ENCODE measurements at regions not wholly inside any gene's neighbourhood (a gene's known extent, or its start where the extent isn't known, plus 50 kb on each side); places are given as distances from the start of the nearest gene placed in this dataset.
"Not testable (repeated sequence)": the region's sequence is repeated elsewhere in the genome, so short reads cannot be mapped to it uniquely, and the experiment has no call there.

- Mint-ChIP-seq H3K4me1 (no peaks in the 10 kb centered on the region), H3K27me3 (ENCODE audit: insufficient read depth) (no peaks in the 10 kb centered on the region), H3K27ac (no peak overlapping the region), H3K4me3 (no peak overlapping the region), H3K36me3 (ENCODE audit: low read depth) (no peaks in the 10 kb centered on the region), H3K9me3 (no peaks in the 10 kb centered on the region)
- TF ChIP-seq, protein P1, sequence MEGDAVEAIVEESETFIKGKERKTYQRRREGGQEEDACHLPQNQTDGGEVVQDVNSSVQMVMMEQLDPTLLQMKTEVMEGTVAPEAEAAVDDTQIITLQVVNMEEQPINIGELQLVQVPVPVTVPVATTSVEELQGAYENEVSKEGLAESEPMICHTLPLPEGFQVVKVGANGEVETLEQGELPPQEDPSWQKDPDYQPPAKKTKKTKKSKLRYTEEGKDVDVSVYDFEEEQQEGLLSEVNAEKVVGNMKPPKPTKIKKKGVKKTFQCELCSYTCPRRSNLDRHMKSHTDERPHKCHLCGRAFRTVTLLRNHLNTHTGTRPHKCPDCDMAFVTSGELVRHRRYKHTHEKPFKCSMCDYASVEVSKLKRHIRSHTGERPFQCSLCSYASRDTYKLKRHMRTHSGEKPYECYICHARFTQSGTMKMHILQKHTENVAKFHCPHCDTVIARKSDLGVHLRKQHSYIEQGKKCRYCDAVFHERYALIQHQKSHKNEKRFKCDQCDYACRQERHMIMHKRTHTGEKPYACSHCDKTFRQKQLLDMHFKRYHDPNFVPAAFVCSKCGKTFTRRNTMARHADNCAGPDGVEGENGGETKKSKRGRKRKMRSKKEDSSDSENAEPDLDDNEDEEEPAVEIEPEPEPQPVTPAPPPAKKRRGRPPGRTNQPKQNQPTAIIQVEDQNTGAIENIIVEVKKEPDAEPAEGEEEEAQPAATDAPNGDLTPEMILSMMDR (conservative IDR thresholded peaks at IDR 0.05) = no peak
- H3K27me3 ChIP-seq (ENCODE audit: control insufficient read depth, insufficient read depth, low read length, poor library complexity, severe bottlenecking) = no peaks in the 10 kb centered on the region
- H3K9ac ChIP-seq (ENCODE audit: extremely low read depth, low read length, poor library complexity, severe bottlenecking) = no peak overlapping the region
- WGBS, 2 experiments (ENCODE audit: insufficient coverage in 1 of 2, insufficient read length in 1 of 2) = 88 to 100% methylated on average over 1 of the region's 2 CpGs
- no peaks in the 10 kb centered on the region for H3K36me3 ChIP-seq (ENCODE audit: control insufficient read depth, insufficient read depth, low read length)
- DNase-seq = no peak
- H3K9me3 ChIP-seq (ENCODE audit: control insufficient read depth, low read length) = no peaks in the 10 kb centered on the region
- no peaks in the 10 kb centered on the region for H3K4me1 ChIP-seq (ENCODE audit: control insufficient read depth, insufficient read depth, low read length)
- no peak overlapping the region for H3K27ac ChIP-seq (ENCODE audit: low read depth, low read length)
- H3K4me3 ChIP-seq (ENCODE audit: low read length) = no peak overlapping the region
Measured at GRCh38 chrY:7792431-7792830, 880.9 kb upstream of the AMELY start.

DNA sequence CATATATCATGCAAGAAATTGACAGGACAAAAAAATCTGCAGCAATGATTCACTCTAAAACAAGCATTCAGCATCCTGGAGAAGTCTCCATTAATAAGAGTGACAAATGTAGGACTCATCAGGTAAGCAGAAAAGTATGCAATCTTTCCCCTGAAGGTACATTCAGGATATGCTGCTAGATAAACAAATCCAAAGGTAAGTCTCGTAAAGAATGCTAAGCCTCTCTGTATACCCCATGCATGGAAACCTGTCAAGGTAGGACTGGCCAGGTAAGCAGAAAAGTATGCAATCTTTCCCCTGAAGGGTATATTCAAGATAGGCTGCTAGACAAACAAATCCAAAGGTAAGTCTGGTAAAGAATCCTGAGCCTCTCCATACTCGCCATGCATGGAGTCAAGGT is 869.9 kb upstream of the AMELY start:
- Mint-ChIP-seq H3K36me3 (ENCODE audit: low read depth) (no peaks in the 10 kb centered on the region), H3K4me3 (no peak overlapping the region), H3K27ac (no peak overlapping the region), H3K4me1 (no peaks in the 10 kb centered on the region), H3K27me3 (ENCODE audit: insufficient read depth) (no peaks in the 10 kb centered on the region), H3K9me3 (no peaks in the 10 kb centered on the region)
- TF ChIP-seq, protein P1 (conservative IDR thresholded peaks at IDR 0.05) = no peak
- no peaks in the 10 kb centered on the region for H3K27me3 ChIP-seq (ENCODE audit: control insufficient read depth, insufficient read depth, low read length, poor library complexity, severe bottlenecking)
- DNase-seq = no peak
- H3K4me1 ChIP-seq (ENCODE audit: control insufficient read depth, insufficient read depth, low read length) = no peaks in the 10 kb centered on the region
- H3K9me3 ChIP-seq (ENCODE audit: control insufficient read depth, low read length) = no peaks in the 10 kb centered on the region
- H3K36me3 ChIP-seq (ENCODE audit: control insufficient read depth, insufficient read depth, low read length) = no peaks in the 10 kb centered on the region
- no peak overlapping the region for H3K4me3 ChIP-seq (ENCODE audit: low read length)
- 90 to 100% methylated on average over 1 to 2 of the region's 2 CpGs for WGBS, 2 experiments (ENCODE audit: insufficient coverage in 1 of 2, insufficient read length in 1 of 2)
- no peak overlapping the region for H3K27ac ChIP-seq (ENCODE audit: low read depth, low read length)
- no peak overlapping the region for H3K9ac ChIP-seq (ENCODE audit: extremely low read depth, low read length, poor library complexity, severe bottlenecking)

- not testable (repeated sequence) for H3K27me3 ChIP-seq (ENCODE audit: control insufficient read depth, insufficient read depth, low read length, poor library complexity, severe bottlenecking); H3K4me1 Mint-ChIP-seq; H3K9me3 Mint-ChIP-seq; H3K4me3 ChIP-seq (ENCODE audit: low read length); H3K4me3 Mint-ChIP-seq; H3K27ac Mint-ChIP-seq; H3K9ac ChIP-seq (ENCODE audit: extremely low read depth, low read length, poor library complexity, severe bottlenecking); H3K27ac ChIP-seq (ENCODE audit: low read depth, low read length); H3K36me3 ChIP-seq (ENCODE audit: control insufficient read depth, insufficient read depth, low read length); DNase-seq; H3K9me3 ChIP-seq (ENCODE audit: control insufficient read depth, low read length); H3K36me3 Mint-ChIP-seq (ENCODE audit: low read depth); H3K27me3 Mint-ChIP-seq (ENCODE audit: insufficient read depth); H3K4me1 ChIP-seq (ENCODE audit: control insufficient read depth, insufficient read depth, low read length)
- WGBS, 2 experiments (ENCODE audit: insufficient coverage in 1 of 2, insufficient read length in 1 of 2) = 89% methylated on average over 2 of the region's 2 CpGs; no CpG with 5 or more reads in 1 of the 2 experiments
Measured at GRCh38 chrY:7775436-7775835, 863.9 kb upstream of the AMELY start.

DNA sequence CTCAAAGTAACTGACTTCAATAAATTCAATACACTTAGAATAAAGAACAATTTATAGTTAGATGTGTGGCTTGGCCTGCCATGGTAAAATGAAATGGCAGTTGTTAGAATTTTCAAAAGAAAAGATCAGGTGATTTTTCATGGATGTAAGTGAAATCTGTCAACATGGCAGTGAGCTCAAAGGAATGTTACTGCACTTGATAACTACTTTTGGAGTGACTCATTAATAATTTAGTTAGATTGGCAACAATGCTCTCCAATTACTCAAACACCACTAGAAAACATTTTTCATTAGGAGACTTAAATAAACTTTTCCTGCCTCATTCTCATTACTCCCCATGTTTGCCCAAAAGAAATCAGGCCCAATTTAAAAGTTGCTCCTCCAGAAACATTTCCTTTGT is 860.2 kb upstream of the AMELY start:
- Histone ChIP-seq H3K4me1 (ENCODE audit: control insufficient read depth, insufficient read depth, low read length) (no peaks in the 10 kb centered on the region), H3K9me3 (ENCODE audit: control insufficient read depth, low read length) (no peaks in the 10 kb centered on the region), H3K27me3 (ENCODE audit: control insufficient read depth, insufficient read depth, low read length, poor library complexity, severe bottlenecking) (no peaks in the 10 kb centered on the region), H3K9ac (ENCODE audit: extremely low read depth, low read length, poor library complexity, severe bottlenecking) (no peak overlapping the region), H3K4me3 (ENCODE audit: low read length) (no peak overlapping the region), H3K27ac (ENCODE audit: low read depth, low read length) (no peak overlapping the region), H3K36me3 (ENCODE audit: control insufficient read depth, insufficient read depth, low read length) (no peaks in the 10 kb centered on the region)
- no peak for DNase-seq
- Mint-ChIP-seq H3K4me1 (no peaks in the 10 kb centered on the region), H3K36me3 (ENCODE audit: low read depth) (no peaks in the 10 kb centered on the region), H3K27me3 (ENCODE audit: insufficient read depth) (no peaks in the 10 kb centered on the region), H3K4me3 (no peak overlapping the region), H3K9me3 (no peaks in the 10 kb centered on the region), H3K27ac (no peak overlapping the region)
- TF ChIP-seq, protein P1 (conservative IDR thresholded peaks at IDR 0.05) = no peak
